ENCODE measurements at regions not wholly inside any gene's neighbourhood (a gene's known extent, or its start where the extent isn't known, plus 50 kb on each side); places are given as distances from the start of the nearest gene placed in this dataset.

- H3K27ac ChIP-seq: no peak overlapping the region
- TF ChIP-seq ZFX (IDR thresholded peaks at IDR 0.05): no peak
- no peak for TF ChIP-seq CTCF (conservative IDR thresholded peaks at IDR 0.05)
Observed at GRCh38 chr2:14930441-14930840, 297.9 kb downstream of the LRATD1 start.

- TF ChIP-seq CTCF (conservative IDR thresholded peaks at IDR 0.05) (no peak), ZFX (IDR thresholded peaks at IDR 0.05) (no peak)
- H3K27ac ChIP-seq: no peak overlapping the region
Observed at GRCh38 chr2:14932285-14932684, 299.8 kb downstream of the LRATD1 start.

- TF ChIP-seq CTCF (conservative IDR thresholded peaks at IDR 0.05) (no peak), ZFX (IDR thresholded peaks at IDR 0.05) (no peak)
- no peak overlapping the region for H3K27ac ChIP-seq
Observed at GRCh38 chr2:14933753-14934152, 301.2 kb downstream of the LRATD1 start.

- no peak for TF ChIP-seq ZFX (IDR thresholded peaks at IDR 0.05)
- no peak for TF ChIP-seq CTCF (conservative IDR thresholded peaks at IDR 0.05)
- H3K27ac ChIP-seq: no peak overlapping the region
Observed at GRCh38 chr2:14936426-14936825, 303.9 kb downstream of the LRATD1 start.

GRCh38 chr2:14937336-14937735, 304.8 kb downstream of the LRATD1 start:
- TF ChIP-seq CTCF (conservative IDR thresholded peaks at IDR 0.05) (no peak), ZFX (IDR thresholded peaks at IDR 0.05) (no peak)
- no peak overlapping the region for H3K27ac ChIP-seq

- no peak overlapping the region for H3K27ac ChIP-seq
- no peak for TF ChIP-seq ZFX (IDR thresholded peaks at IDR 0.05)
- no peak for TF ChIP-seq CTCF (conservative IDR thresholded peaks at IDR 0.05)
Observed at GRCh38 chr2:14941151-14941631, 308.7 kb downstream of the LRATD1 start.

- TF ChIP-seq ZFX (IDR thresholded peaks at IDR 0.05): no peak
- no peak for TF ChIP-seq CTCF (conservative IDR thresholded peaks at IDR 0.05)
- no peak overlapping the region for H3K27ac ChIP-seq
Observed at GRCh38 chr2:14942987-14943386, 310.5 kb downstream of the LRATD1 start.

Measured in C4-2B (cell line).